HFF-Myc (cell line): ENCODE measurements at regions not wholly inside any gene's neighbourhood (a gene's known extent, or its start where the extent isn't known, plus 50 kb on each side); places are given as distances from the start of the nearest gene placed in this dataset.

Experiments
- DNase-seq: peaks from one replicate; pipeline ENCODE4 v3.0.0-alpha.2; 2011; ENCODE audit warnings: low read depth; ENCODE audit errors: extremely low read depth
- H3K4me3 ChIP-seq: replicated peaks from 2 replicates; pipeline ENCODE4 v1.5.1; 2011; ENCODE audit warnings: low read depth, mild to moderate bottlenecking, control low read depth, low read length
- CTCF ChIP-seq: IDR thresholded peaks from 2 replicates; pipeline ENCODE4 v1.5.1; 2012; ENCODE audit warnings: mild to moderate bottlenecking, low read depth, low read length, control low read depth; ENCODE audit errors: missing control alignments

GRCh38 chr2:60333264-60333663, 220.2 kb downstream of the BCL11A start:
- no peak for TF ChIP-seq CTCF

GRCh38 chr2:60331115-60331809, 222.2 kb downstream of the BCL11A start:
- no peak for TF ChIP-seq CTCF
- no peak for DNase-seq
- no peak overlapping the region for H3K4me3 ChIP-seq

More at GRCh38 chr2:60333264-60333663, 220.2 kb downstream of the BCL11A start:
- no peak overlapping the region for H3K4me3 ChIP-seq
- DNase-seq, result no peak

GRCh38 chr2:60329225-60329624, 224.2 kb downstream of the BCL11A start:
- H3K4me3 ChIP-seq, result no peak overlapping the region
- no peak for DNase-seq
- no peak for TF ChIP-seq CTCF

- no peak for DNase-seq
- TF ChIP-seq CTCF, result no peak
- H3K4me3 ChIP-seq, result no peak overlapping the region
Observed at GRCh38 chr2:60324536-60324935, 228.9 kb downstream of the BCL11A start.

GRCh38 chr2:60321816-60322215, 231.6 kb downstream of the BCL11A start:
- DNase-seq, result no peak
- no peak overlapping the region for H3K4me3 ChIP-seq
- no peak for TF ChIP-seq CTCF

- no peak overlapping the region for H3K4me3 ChIP-seq
- no peak for TF ChIP-seq CTCF
- DNase-seq, result no peak
Observed at GRCh38 chr2:60320724-60321123, 232.7 kb downstream of the BCL11A start.
